Mononuclear cell (primary cell): ENCODE measurements at regions not wholly inside any gene's neighbourhood (a gene's known extent, or its start where the extent isn't known, plus 50 kb on each side); places are given as distances from the start of the nearest gene placed in this dataset.
"Not testable (repeated sequence)": the region's sequence is repeated elsewhere in the genome, so short reads cannot be mapped to it uniquely, and the experiment has no call there.

Experiments used
- H3K27me3 ChIP-seq: 2 replicates; pipeline ENCODE4 v1.6.0; 2011; ENCODE audit warnings: low read length, control low read depth; ENCODE audit not compliant: insufficient read depth
- H3K4me1 ChIP-seq: 2 replicates; pipeline ENCODE4 v1.5.1; 2011; ENCODE audit warnings: mild to moderate bottlenecking, low read length, control low read depth; ENCODE audit not compliant: insufficient read depth
- H3K4me3 ChIP-seq: 2 replicates; pipeline ENCODE4 v1.5.1; 2011; ENCODE audit warnings: mild to moderate bottlenecking, low read length, moderate library complexity
- H3K9me3 ChIP-seq: 2 replicates; pipeline ENCODE4 v1.5.1; 2011; ENCODE audit warnings: low read depth, mild to moderate bottlenecking, control low read depth, low read length

DNA sequence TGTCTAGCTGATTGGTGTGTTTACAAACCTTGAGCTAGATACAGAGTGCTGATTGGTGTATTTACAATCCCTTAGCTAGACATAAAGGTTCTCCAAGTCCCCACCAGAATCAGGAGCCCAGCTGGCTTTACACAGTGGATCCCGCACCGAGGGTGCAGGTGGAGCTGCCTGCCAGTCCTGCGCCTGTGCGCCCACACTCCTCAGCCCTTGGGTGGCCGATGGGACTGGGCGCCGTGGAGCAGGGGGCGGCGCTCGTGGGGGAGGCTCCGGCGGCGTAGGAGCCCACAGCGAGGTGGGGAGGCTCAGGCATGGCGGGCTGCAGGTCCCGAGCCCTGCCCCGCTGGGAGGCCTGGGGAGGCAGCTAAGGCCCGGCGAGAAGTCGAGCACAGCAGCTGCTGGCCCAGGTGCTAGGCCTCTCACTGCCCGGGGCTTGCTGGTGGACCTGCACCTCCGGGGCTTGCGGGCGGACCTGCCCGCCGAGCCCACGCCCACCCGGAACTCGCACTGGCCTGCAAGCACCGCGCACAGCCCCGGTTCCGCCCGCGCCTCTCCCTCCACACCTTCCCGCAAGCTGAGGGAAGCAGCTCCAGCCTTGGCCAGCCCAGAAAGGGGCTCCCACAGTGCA, 51.0 kb upstream of the CDYL start:
- not testable (repeated sequence) for H3K27me3 ChIP-seq, H3K9me3 ChIP-seq, H3K4me3 ChIP-seq, H3K4me1 ChIP-seq

DNA sequence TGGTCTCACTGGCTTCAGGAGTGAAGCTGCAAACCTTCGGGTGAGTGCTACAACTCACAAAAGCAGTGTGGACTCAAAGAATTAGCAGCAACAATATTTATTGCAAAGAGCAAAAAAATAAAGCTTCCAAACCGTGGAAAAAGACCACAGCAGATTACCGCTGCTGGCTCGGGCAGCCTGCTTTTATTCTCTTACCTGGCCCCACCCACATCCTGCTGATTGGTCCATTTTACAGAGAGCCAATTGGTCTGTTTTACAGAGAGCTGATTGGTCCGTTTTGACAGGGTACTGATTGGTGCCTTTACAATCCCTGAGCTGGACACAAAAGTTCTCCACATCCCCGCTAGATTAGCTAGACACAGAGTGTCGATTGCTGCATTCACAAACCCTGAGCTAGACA, 51.5 kb upstream of the CDYL start:
- H3K4me1 ChIP-seq, H3K9me3 ChIP-seq, H3K27me3 ChIP-seq, H3K4me3 ChIP-seq: not testable (repeated sequence)

DNA sequence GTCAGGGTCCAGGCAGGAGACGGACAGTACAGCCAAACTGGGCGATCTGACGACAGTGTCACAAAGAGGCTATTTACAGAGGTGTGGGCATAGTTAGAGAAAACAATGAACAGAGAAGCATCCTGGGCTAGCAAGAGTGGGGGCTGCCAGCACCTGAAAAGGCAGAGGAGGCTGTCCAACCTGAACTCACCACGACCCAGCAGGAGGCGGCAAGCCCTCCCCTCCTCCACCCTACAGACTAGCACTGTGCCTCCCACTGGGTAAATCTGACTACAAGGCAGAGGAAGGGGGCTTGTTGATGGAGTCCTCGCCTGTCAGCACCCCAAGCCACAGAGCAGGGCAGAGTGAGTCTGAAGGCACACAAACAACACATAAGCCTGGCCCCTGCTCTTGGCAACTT, 52.8 kb upstream of the CDYL start:
- H3K9me3 ChIP-seq: no peaks in the 10 kb centered on the region
- H3K4me1 ChIP-seq: no peaks in the 10 kb centered on the region
- H3K4me3 ChIP-seq: no peak overlapping the region
- no peaks in the 10 kb centered on the region for H3K27me3 ChIP-seq

DNA sequence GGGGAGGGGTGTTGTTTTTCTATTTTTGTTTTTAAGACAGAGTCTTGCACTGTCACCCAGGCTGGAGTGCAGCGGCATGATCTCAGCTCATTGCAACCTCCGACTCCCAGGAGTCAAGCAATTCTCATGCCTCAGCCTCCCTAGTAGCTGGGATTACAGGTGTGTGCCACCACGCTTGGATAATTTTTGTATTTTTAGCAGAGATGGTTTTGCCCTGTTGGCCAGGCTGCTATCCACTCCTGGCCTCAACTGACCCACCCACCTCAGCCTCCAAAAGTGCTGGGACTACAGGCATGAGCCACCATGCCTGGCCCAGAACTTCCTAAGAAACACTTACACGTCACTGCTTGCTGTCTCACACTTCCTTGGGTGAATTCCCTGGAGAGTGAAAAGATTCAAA, 54.8 kb upstream of the CDYL start:
- H3K4me1 ChIP-seq, H3K9me3 ChIP-seq, H3K4me3 ChIP-seq, H3K27me3 ChIP-seq: not testable (repeated sequence)

DNA sequence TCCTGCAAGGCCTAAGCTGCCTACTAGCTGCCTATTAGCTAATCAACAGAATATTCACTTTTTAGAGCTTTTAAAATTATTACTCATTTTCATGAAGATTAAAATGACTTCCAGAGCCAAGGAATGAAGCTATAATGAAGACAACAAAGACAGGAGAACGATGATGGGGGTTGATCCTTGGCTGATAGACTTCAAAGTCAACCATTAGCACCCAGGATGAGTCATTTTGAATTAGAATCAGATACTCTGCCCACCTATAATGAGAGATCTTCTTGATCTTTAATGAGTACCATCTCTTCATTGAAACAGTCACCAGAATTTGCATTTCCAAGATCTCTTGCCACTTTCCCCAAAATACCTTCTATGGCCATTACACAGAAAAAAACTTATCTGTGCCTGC, 56.7 kb upstream of the CDYL start:
- H3K4me3 ChIP-seq: no peak overlapping the region
- H3K9me3 ChIP-seq: no peaks in the 10 kb centered on the region
- H3K27me3 ChIP-seq: no peaks in the 10 kb centered on the region
- no peaks in the 10 kb centered on the region for H3K4me1 ChIP-seq

DNA sequence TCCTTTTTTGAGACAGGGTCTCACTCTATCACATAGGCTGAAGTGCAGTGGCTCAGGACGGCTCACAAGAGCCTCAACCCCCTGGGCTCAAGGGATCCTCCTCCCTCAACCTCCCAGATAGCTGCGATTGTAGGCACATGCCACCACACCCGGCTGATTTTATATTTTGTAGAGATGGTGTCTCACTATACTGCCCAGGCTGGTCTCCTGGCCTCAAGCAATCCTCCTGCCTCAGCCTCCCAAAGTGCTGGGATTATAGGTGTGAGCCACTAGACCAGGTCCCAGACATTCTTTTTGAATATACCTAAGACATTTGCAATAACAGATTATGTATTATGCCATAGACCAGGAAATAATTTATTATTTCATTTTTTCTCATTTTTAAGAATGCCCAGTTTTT, 58.3 kb upstream of the CDYL start:
- no peaks in the 10 kb centered on the region for H3K9me3 ChIP-seq
- H3K4me1 ChIP-seq: no peaks in the 10 kb centered on the region
- H3K4me3 ChIP-seq: no peak overlapping the region
- H3K27me3 ChIP-seq: no peaks in the 10 kb centered on the region

DNA sequence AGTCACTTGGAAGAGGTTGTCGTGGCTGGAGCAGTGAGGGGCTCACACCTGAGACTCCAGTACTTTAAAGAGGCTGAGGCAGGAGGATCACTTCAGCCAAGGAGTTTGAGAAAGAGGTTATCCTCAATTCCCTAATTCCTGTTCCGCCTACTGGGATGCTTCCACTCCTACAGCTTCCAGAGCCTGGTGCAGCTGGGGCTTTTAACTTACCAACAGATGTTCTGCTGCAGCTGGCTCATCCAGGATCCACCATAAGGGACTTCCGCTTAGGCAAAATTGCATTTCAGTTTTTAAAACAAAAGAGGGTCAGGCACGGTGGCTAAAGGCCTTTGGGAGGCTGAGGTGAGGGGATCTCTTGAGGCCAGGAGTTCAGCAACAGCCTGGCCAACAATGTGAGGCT, 59.1 kb upstream of the CDYL start:
- Histone ChIP-seq H3K27me3 (no peaks in the 10 kb centered on the region), H3K4me3 (no peak overlapping the region), H3K9me3 (no peaks in the 10 kb centered on the region), H3K4me1 (no peaks in the 10 kb centered on the region)

DNA sequence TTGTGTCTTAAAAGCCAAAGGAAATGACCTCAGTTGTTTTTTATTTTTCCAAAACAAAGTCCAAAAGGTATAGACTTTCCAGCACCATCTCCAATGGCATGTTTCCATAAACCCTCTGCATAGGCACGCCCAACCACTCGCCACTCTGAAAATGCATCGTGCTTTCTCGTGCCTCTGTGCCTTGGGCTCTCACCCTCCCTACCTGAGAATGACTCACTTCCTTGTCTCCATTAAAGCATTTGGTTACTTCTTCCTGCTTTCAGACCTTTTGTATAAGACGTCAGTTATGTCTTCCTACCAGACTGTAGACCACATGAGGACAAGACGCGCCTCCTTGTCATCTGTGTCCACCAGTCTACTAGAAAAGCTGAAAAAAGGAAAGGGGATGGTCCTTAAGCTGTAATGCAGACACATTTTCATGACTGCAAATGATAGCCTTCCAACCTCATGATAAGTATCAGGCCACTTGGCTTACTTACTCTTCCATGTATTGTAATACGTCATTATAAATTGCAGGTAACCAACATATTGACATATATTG, 61.2 kb upstream of the CDYL start:
- no peaks in the 10 kb centered on the region for H3K4me1 ChIP-seq
- H3K27me3 ChIP-seq: no peaks in the 10 kb centered on the region
- no peaks in the 10 kb centered on the region for H3K9me3 ChIP-seq
- H3K4me3 ChIP-seq: no peak overlapping the region

DNA sequence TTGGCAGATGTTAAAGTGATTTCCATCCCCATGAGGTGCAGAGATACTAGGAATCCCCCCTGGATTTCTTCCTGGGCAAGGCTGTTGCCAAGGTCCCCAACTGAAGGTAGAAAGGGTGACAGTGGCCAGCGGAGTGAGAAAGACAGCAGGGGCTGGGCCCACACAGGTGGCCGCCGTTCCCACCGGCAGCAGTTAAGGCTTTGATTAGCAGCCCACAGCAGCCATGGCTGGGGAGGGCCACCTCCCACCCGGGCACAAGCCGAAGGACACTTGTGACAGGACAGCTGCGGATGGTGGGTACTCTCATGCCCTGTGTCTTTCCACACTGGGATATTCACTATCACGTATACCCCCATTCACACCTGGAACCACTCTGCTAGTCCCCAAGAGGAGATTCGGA, 63.9 kb upstream of the CDYL start:
- no peaks in the 10 kb centered on the region for H3K9me3 ChIP-seq
- H3K4me3 ChIP-seq: no peak overlapping the region
- H3K27me3 ChIP-seq: no peaks in the 10 kb centered on the region
- H3K4me1 ChIP-seq: no peaks in the 10 kb centered on the region

DNA sequence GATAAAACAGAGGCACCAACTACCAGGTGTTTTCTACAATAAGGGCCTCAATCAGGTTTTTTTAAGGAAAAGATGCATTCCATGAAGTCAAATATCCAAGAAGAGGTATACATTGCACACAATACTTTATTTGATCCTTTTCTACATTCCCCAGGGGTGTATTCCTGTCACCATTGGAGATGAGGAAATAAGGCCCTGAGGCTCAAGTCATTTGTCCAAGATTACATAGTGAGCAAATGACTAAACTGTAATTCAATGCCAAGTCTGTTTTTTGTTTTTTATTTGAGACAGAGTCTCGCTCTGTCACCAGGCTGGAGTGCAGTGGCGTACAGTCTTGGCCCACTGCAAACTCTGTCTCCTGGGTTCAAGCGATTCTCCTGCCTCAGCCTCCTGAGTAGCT, 69.2 kb upstream of the CDYL start:
- Histone ChIP-seq H3K27me3 (no peaks in the 10 kb centered on the region), H3K9me3 (no peaks in the 10 kb centered on the region), H3K4me3 (no peak overlapping the region), H3K4me1 (no peaks in the 10 kb centered on the region)

DNA sequence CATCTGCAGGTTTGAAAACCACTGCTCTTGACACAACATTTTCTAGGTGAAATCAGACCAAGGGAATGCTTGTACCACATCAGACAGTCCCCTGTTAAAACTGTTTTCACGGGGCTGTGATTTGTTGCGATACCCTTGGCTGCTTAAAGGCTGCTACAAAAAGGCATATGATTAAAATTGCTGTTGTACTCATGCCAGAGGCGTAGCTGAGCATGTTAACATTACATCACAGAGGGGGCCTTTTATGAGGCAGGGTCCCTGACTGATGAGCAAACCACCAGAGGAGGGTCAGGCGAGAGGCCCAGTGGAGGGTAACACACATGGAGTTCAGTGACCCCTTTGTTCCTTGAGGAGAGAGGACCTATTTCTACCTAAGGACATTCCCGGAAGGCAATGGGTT, 70.4 kb upstream of the CDYL start:
- Histone ChIP-seq H3K4me3 (no peak overlapping the region), H3K9me3 (no peaks in the 10 kb centered on the region)

DNA sequence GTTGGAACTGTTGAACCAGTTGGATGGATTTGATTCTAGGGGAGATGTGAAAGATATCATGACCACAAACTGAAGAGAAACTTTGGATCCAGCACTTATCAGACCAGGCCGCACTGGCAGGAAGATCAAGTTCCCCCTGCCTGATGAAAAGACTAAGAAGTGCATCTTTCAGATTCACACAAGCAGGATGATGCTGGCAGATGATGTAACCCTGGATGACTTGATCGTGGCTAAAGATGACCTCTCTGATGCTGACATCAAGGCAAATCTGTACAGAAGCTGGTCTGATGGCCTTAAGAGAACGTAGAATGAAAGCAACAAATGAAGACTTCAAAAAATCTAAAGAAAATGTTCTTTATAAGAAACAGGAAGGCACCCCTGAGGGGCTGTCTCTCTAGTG, 72.8 kb upstream of the CDYL start:
- no peaks in the 10 kb centered on the region for H3K27me3 ChIP-seq
- no peak overlapping the region for H3K4me3 ChIP-seq
- H3K4me1 ChIP-seq: no peaks in the 10 kb centered on the region
- H3K9me3 ChIP-seq: no peaks in the 10 kb centered on the region

More for the DNA sequence above, 70.4 kb upstream of the CDYL start:
- Histone ChIP-seq H3K4me1 (no peaks in the 10 kb centered on the region), H3K27me3 (no peaks in the 10 kb centered on the region)

DNA sequence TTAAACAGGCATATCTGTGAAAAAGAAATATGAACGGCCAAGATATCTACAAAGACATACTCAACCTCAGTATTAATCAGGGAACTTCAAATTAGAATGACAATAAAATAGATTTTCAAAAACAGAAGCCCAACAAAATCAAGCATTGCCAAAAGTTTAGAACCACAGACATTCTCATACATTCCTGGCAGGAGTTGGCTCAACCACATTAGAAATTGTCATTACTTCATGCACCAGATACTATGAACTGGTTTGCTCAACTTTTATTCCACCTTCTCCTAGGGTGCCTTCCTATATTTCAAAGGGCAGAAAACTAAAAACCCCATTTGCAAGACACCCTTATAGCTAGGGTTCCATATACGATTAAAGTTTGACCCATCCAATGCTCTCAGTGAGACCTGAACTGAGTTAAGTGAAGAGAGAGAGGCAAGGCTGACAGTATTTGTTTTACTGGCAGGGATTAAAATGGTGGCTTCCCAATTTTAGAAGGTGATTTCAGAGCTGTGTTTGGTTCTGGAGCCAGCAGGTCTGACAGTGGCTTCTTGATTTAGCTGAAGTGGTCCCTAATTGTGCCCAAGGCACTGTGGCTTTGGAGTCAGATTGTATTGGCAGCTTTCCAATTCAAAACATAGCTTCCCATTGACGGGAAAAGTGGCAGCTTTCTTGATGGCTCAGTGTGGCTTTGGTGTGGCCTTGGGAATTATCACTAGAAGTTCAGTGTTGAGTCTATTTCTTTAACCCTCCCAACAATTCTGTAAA, 77.1 kb upstream of the CDYL start:
- Histone ChIP-seq H3K27me3 (peaks cover 2% of the 10 kb centered on the region), H3K4me1 (no peaks in the 10 kb centered on the region), H3K4me3 (no peak overlapping the region), H3K9me3 (no peaks in the 10 kb centered on the region)

DNA sequence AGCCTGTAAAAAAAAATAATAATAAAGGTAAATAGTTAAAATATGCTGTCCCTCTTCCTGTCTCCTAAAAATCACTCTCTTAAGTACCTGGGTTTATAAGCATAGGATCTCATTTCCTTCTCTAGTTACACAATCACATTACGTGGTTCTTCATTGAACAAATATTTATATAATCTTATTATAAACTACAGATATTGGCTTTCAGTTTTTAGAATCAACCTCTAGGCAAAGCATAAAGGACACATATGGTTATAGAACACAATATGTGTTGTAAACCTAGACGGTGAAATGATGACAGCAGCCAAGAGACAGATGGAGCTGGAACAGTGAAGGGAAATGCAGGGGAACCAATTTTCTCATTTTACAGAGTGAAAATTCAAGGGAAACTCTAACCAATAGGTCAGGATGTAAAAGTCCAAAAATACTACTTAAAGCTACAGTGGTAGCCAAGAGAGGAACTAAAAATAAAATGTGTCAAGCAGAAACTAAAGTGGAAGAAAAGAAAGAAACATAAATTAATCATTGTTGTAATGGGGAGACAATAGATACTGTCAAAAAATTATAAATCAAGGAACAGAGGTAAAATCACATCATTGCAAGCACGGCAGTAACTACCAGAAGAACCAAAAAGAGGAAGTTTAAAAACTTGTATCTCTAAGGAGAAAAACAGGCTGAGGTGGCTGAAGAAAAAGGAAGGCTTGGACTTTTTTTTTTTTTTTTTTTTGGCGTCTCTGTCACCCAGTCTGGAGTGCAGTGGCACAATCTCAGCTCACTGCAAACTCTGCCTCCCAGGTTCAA, 82.8 kb upstream of the CDYL start:
- no peaks in the 10 kb centered on the region for H3K9me3 ChIP-seq
- H3K27me3 ChIP-seq: peaks cover 2% of the 10 kb centered on the region
- H3K4me3 ChIP-seq: no peak overlapping the region
- H3K4me1 ChIP-seq: peaks cover 14% of the 10 kb centered on the region

DNA sequence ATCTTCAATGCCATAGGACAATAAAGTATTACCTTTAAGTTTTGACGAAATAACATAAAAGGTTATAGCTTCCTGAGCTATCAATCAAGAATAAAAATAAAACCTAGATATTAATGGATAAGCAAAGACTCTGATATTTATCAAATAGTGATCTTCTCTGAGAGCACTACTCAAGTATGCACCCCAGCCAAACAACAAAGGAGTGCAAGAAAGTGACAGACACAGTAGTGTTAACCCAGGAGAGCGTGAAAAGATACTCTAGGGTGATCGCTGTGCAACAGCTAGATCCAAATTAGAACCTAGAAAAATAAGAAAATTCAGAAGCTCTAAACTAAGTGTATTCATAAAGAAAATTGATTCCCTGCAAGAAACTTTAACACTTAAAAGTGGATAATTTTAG, 83.5 kb upstream of the CDYL start:
- Histone ChIP-seq H3K4me3 (no peak overlapping the region), H3K27me3 (peaks cover 2% of the 10 kb centered on the region), H3K4me1 (peaks cover 17% of the 10 kb centered on the region)

More for the DNA sequence above, 83.5 kb upstream of the CDYL start:
- H3K9me3 ChIP-seq: no peaks in the 10 kb centered on the region
